ENCODE measurements at regions not wholly inside any gene's neighbourhood (a gene's known extent, or its start where the extent isn't known, plus 50 kb on each side); places are given as distances from the start of the nearest gene placed in this dataset.

DNA sequence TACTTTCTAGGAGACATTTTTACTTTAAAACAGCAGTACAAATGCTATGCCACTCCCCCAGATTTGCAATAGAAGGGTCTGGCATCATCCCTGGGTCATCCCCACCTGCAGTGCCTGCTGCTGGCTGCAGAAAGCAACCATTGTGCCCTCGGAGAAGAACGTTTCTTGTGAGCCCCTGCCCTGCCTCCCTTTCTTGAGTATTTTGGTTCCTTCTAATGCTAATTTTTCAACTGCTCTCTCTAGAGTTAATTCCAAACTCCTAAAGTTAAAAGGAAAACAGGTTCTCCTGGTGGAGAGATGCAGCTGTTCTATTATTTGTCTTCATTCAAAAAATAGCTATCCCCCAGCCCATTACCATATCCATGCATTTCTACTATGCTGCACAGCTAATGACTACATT is 107.1 kb downstream of the IDS start (continued):
- TF ChIP-seq, protein P1, sequence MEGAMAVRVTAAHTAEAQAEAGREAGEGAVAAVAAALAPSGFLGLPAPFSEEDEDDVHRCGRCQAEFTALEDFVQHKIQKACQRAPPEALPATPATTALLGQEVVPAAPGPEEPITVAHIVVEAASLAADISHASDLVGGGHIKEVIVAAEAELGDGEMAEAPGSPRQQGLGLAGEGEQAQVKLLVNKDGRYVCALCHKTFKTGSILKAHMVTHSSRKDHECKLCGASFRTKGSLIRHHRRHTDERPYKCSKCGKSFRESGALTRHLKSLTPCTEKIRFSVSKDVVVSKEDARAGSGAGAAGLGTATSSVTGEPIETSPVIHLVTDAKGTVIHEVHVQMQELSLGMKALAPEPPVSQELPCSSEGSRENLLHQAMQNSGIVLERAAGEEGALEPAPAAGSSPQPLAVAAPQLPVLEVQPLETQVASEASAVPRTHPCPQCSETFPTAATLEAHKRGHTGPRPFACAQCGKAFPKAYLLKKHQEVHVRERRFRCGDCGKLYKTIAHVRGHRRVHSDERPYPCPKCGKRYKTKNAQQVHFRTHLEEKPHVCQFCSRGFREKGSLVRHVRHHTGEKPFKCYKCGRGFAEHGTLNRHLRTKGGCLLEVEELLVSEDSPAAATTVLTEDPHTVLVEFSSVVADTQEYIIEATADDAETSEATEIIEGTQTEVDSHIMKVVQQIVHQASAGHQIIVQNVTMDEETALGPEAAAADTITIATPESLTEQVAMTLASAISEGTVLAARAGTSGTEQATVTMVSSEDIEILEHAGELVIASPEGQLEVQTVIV (IDR thresholded peaks at IDR 0.05; ENCODE audit: borderline replicate concordance, partially characterized antibody) = no peak

DNA sequence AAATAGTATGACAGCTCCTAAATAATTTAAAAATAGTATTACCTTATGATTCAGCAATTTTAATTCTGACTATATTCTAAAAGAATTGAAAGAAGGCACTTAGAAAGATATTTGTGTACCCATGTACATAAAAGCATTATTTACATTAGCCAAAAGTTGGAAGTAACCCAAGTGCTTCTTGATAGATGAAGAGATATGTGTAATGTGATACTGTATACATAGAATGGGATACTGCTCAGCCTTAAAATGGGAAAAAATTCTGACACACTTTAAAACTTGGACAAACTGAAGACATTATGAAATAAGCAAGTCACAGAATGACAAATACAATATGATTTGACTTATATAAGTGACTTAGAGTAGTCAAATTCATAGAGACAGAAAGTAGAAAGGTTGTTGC is 112.2 kb downstream of the IDS start:
- Histone ChIP-seq H3K4me2 (ENCODE audit: control insufficient read depth, insufficient read depth) (no peak overlapping the region), H2AFZ (ENCODE audit: control insufficient read depth, low read depth, low read length) (no peak overlapping the region), H3K36me3 (ENCODE audit: control insufficient read depth in 2 of 2, insufficient read depth in 2 of 2, low read length in 1 of 2) (no peaks in the 10 kb centered on the region), H3K27me3 (replicated peaks in 1 of 2; ENCODE audit: control insufficient read depth in 2 of 2, insufficient read depth in 2 of 2, low read length in 1 of 2) (no peaks in the 10 kb centered on the region), H3K9me3 (replicated peaks; ENCODE audit: control insufficient read depth, insufficient read depth, low read length) (no peaks in the 10 kb centered on the region), H3K9ac (ENCODE audit: control insufficient read depth, insufficient read depth, low read length) (no peak overlapping the region), H3K4me1 (ENCODE audit: control insufficient read depth, insufficient read depth, low read length) (no peaks in the 10 kb centered on the region), H3K79me2 (ENCODE audit: control insufficient read depth, insufficient read depth, low read length) (no peaks in the 10 kb centered on the region), H3K27ac (ENCODE audit: control insufficient read depth, insufficient read depth) (no peak overlapping the region), H3K4me3 (no peak overlapping the region), H4K20me1 (ENCODE audit: control insufficient read depth, insufficient read depth) (no peaks in the 10 kb centered on the region)
- no peak for TF ChIP-seq POLR2A (IDR thresholded peaks at IDR 0.05; ENCODE audit: low read depth, low read length)
- TF ChIP-seq HDAC2 (IDR thresholded peaks at IDR 0.05) = no peak
- no peak for TF ChIP-seq EZH2 (IDR thresholded peaks at IDR 0.05; ENCODE audit: borderline replicate concordance, control insufficient read depth, low read depth, low read length)
- no peak for TF ChIP-seq NFIC (IDR thresholded peaks at IDR 0.05; ENCODE audit: low read depth, low read length)
- no peak for TF ChIP-seq SP1 (IDR thresholded peaks at IDR 0.05; ENCODE audit: low read depth, low read length)
- intact Hi-C loops (cut with micrococcal nuclease; ENCODE audit: unreplicated experiment) = no loop called here
- ChIA-PET POLR2A (no interaction called here), SMC1A (ENCODE audit: uncharacterized antibody, unreplicated experiment) (no interaction called here), RAD21 (ENCODE audit: unreplicated experiment) (no interaction called here), CTCF (no interaction called here)
- FAIRE-seq (no peak), ATAC-seq (no peak), DNase-seq (ENCODE audit: low read depth, low spot score) (no peak)
- BruUV-seq (replicated peaks) = no TSS peak
- in situ Hi-C loops (cut with MboI) = no loop called here

GRCh38 chrX:149383852-149384251 is 121.3 kb downstream of the IDS start:
- no peak for ATAC-seq
- ChIA-PET RAD21 (ENCODE audit: unreplicated experiment) (no interaction called here), SMC1A (ENCODE audit: uncharacterized antibody, unreplicated experiment) (no interaction called here), CTCF (no interaction called here), POLR2A (no interaction called here)
- BruUV-seq (replicated peaks) = no TSS peak
- H3K4me2 ChIP-seq (ENCODE audit: control insufficient read depth, insufficient read depth) = no peak overlapping the region
- intact Hi-C loops (cut with micrococcal nuclease; ENCODE audit: unreplicated experiment) (no loop called here), in situ Hi-C loops (cut with MboI) (no loop called here)
- TF ChIP-seq SIX5 (IDR thresholded peaks at IDR 0.05; ENCODE audit: low read depth, low read length, severe bottlenecking) (no peak), CREB1 (IDR thresholded peaks at IDR 0.05; ENCODE audit: low read depth) (no peak), SMC3 (IDR thresholded peaks at IDR 0.05; ENCODE audit: borderline replicate concordance, low read length) (no peak), POLR2A (IDR thresholded peaks at IDR 0.05; ENCODE audit: low read depth, low read length) (no peak)
- TF ChIP-seq, protein P1 (IDR thresholded peaks at IDR 0.05; ENCODE audit: borderline replicate concordance, partially characterized antibody) = no peak
- H2AFZ ChIP-seq (ENCODE audit: control insufficient read depth, low read depth, low read length) = no peak overlapping the region
- no peaks in the 10 kb centered on the region; the same call in 2 of the 3 replicates for H3K9me3 ChIP-seq (replicated peaks; ENCODE audit: control insufficient read depth, insufficient read depth, low read length)
- H3K4me1 ChIP-seq (ENCODE audit: control insufficient read depth, insufficient read depth, low read length) = no peaks in the 10 kb centered on the region
- no peaks in the 10 kb centered on the region for H4K20me1 ChIP-seq (ENCODE audit: control insufficient read depth, insufficient read depth)
- no peaks in the 10 kb centered on the region for H3K79me2 ChIP-seq (ENCODE audit: control insufficient read depth, insufficient read depth, low read length)
- H3K27ac ChIP-seq (ENCODE audit: control insufficient read depth, insufficient read depth) = no peak overlapping the region
- H3K9ac ChIP-seq (ENCODE audit: control insufficient read depth, insufficient read depth, low read length) = no peak overlapping the region
- no peak for FAIRE-seq
- no peaks in the 10 kb centered on the region for H3K27me3 ChIP-seq (replicated peaks in 1 of 2; ENCODE audit: control insufficient read depth in 2 of 2, insufficient read depth in 2 of 2, low read length in 1 of 2)
- no peak overlapping the region for H3K4me3 ChIP-seq
- H3K36me3 ChIP-seq (ENCODE audit: control insufficient read depth in 2 of 2, insufficient read depth in 2 of 2, low read length in 1 of 2) = no peaks in the 10 kb centered on the region
- no peak for DNase-seq (ENCODE audit: low read depth, low spot score)

Measured in GM12878 (cell line).